Body of pancreas (tissue), 4 donors: ENCODE measurements at regions not wholly inside any gene's neighbourhood (a gene's known extent, or its start where the extent isn't known, plus 50 kb on each side); places are given as distances from the start of the nearest gene placed in this dataset.
"Not testable (repeated sequence)": the region's sequence is repeated elsewhere in the genome, so short reads cannot be mapped to it uniquely, and the experiment has no call there.

Source experiments
- ATAC-seq: fragments of 150-250 bp; one replicate; pipeline ENCODE4 v1.9.1; 2016
- DNase-seq, 4 donors: peaks; one replicate each; pipeline ENCODE4 v3.0.0-alpha.2; 2019
- H3K27ac ChIP-seq, 4 donors: fragments of 200-600 bp; sonication (generic); 1 replicate in 3 of 4; 2 replicates in 1 of 4; pipeline versions ENCODE4 v1.5.1 to v1.6.1; 2016 to 2019; ENCODE audit warnings: mild to moderate bottlenecking in 1 of 4, mixed read lengths in 1 of 4, moderate library complexity in 1 of 4
- H3K27me3 ChIP-seq, 2 donors: fragments of 200-600 bp; sonication (generic); one replicate each; pipeline ENCODE4 v1.6.0; 2016; ENCODE audit warnings: mild to moderate bottlenecking in 1 of 2
- H3K36me3 ChIP-seq, 2 donors: fragments of 200-600 bp; sonication (generic); replicated peaks in 1 of 2; 2 replicates each; pipeline ENCODE4 v1.5.1; 2016; ENCODE audit warnings: low read depth in 2 of 2; ENCODE audit not compliant: insufficient read depth in 1 of 2
- H3K4me1 ChIP-seq: fragments of 200-600 bp; sonication (generic); one replicate; pipeline ENCODE4 v1.6.0; 2016
- H3K4me3 ChIP-seq, 2 donors: fragments of 200-600 bp; sonication (generic); 1 replicate in 1 of 2; 2 replicates in 1 of 2; pipeline ENCODE4 v1.5.1; 2016 to 2019
- H3K9me3 ChIP-seq, 3 donors: fragments of 200-600 bp; sonication (generic); 1 replicate in 2 of 3; 2 replicates in 1 of 3; pipeline ENCODE4 v1.5.1; 2016
- POLR2A ChIP-seq, 3 donors: fragments of 450-650 bp; IDR thresholded peaks; one replicate each; pipeline ENCODE4 v1.6.1; 2016; ENCODE audit warnings: antibody characterized with exemption in 3 of 3, mild to moderate bottlenecking in 2 of 3
- WGBS, 2 donors: methylation state at CpG; one replicate each; pipeline ENCODE4 v1.1.5; 2017; 5-methylcytosine and 5-hydroxymethylcytosine counted together
- intact Hi-C: fragments of 100-400 bp; cut with DNase I; formaldehyde crosslinking; loops from one replicate; pipeline ENCODE4 v1.15.1; 2023
- TF ChIP-seq, protein P1 (sequence below), 7 experiments: fragments of 450-650 bp in 4 of 7; fragments of 200-600 bp in 3 of 7; sonication (generic) in 3 of 7; IDR thresholded peaks; one replicate each; pipeline ENCODE4 v1.5.1; 2016 to 2019; ENCODE audit warnings: antibody characterized with exemption in 7 of 7

DNA sequence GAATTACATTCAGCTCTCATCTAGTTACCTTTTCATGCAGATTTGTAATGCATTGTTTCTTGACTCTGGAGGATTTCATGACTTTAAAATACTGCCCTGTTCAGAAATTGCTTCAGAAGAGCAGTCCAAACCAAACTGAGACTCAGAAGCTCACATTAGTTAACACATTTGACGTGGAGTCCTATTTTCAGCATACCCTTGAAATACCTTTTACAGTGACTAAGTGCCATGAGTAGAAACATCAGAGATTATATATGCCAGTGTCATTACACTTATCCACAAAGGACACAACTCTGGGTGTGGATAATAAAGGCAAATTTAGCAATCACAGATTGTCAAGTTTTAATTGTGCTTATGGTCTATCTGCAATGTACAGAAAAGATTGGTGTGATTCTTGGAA, 459.6 kb downstream of the FRK start:
- Histone ChIP-seq H3K27ac (no peak overlapping the region), H3K9me3 (no peaks in the 10 kb centered on the region), H3K4me1 (no peaks in the 10 kb centered on the region), H3K4me3 (no peak overlapping the region), H3K36me3 (no peaks in the 10 kb centered on the region), H3K27me3 (no peaks in the 10 kb centered on the region)
- no peak for ATAC-seq
- no peak for DNase-seq
- intact Hi-C loops = no loop called here
- TF ChIP-seq POLR2A (IDR thresholded peaks at IDR 0.05) = no peak
- TF ChIP-seq, protein P1, sequence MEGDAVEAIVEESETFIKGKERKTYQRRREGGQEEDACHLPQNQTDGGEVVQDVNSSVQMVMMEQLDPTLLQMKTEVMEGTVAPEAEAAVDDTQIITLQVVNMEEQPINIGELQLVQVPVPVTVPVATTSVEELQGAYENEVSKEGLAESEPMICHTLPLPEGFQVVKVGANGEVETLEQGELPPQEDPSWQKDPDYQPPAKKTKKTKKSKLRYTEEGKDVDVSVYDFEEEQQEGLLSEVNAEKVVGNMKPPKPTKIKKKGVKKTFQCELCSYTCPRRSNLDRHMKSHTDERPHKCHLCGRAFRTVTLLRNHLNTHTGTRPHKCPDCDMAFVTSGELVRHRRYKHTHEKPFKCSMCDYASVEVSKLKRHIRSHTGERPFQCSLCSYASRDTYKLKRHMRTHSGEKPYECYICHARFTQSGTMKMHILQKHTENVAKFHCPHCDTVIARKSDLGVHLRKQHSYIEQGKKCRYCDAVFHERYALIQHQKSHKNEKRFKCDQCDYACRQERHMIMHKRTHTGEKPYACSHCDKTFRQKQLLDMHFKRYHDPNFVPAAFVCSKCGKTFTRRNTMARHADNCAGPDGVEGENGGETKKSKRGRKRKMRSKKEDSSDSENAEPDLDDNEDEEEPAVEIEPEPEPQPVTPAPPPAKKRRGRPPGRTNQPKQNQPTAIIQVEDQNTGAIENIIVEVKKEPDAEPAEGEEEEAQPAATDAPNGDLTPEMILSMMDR (IDR thresholded peaks at IDR 0.05) = no peak
- 20 to 39% methylated on average over 1 of the region's 1 CpG for WGBS, 2 donors

DNA sequence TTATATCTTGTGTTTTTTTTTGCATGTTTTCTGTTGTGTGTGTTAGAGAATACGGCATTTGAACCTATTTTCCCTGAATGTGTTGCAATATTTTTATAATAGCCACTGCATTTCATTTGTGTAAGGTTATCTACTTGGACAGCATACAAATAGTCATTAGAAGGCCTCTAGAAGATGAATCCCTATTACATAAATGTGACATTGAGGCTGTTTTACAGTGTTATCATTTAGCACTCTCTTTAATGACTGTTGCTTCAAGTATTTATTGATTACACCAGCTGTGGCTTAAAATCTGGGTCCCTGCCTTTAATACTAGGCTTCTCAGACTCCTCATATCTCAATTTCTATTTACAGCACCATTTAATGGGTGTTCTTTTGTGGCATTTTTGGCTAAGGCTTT, 465.8 kb downstream of the FRK start:
- TF ChIP-seq POLR2A (IDR thresholded peaks at IDR 0.05) = no peak
- TF ChIP-seq, protein P1 (IDR thresholded peaks at IDR 0.05) = no peak
- no peaks in the 10 kb centered on the region for H3K9me3 ChIP-seq
- 74 to 80% methylated on average over 1 of the region's 1 CpG for WGBS, 2 donors

DNA sequence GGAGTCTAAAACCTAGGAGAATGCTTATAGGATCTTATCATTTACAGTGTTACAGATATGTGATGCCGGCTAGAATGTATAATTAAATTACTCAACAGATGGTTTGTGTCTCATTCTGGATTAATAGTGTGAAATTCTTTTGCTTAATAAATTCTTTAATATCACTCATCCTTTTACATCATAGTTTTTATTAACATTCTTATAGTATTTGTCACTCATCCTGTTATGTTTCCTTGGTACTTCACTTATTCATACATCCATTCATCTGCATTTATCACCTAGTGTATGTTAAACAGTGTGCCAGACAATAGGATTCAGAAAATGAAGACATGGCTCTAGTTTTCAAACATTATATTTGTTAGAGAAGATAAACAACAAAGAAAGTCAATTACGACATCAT, 468.7 kb downstream of the FRK start:
- WGBS, 2 donors = 52 to 71% methylated on average over 2 of the region's 2 CpGs

More for the DNA sequence above, 465.8 kb downstream of the FRK start:
- DNase-seq (no peak), ATAC-seq (no peak)
- Histone ChIP-seq H3K27ac (no peak overlapping the region), H3K4me3 (no peak overlapping the region), H3K27me3 (no peaks in the 10 kb centered on the region), H3K36me3 (no peaks in the 10 kb centered on the region), H3K4me1 (no peaks in the 10 kb centered on the region)
- intact Hi-C loops = no loop called here

DNA sequence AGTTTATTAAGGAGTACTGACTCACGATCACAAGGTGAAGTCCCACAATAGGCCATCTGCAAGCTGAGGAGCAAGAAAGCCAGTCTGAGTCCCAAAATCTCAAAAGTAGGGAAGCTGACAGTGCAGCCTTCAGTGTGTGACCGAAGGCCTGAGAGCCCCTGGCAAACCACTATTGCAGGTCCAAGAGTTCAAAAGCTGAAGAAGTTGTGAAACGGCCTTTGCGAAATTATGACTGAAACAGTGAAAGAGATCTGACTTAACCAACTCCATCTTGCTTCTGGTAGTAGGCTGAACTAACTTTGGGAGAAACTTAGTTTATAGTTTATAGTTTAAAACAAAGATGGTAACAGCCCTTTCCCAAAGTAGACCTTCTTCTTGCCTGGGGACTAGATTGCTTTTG, 471.6 kb downstream of the FRK start:
- DNase-seq, H3K27me3 ChIP-seq, H3K4me1 ChIP-seq, H3K27ac ChIP-seq, H3K36me3 ChIP-seq, H3K9me3 ChIP-seq, intact Hi-C loops, H3K4me3 ChIP-seq, ATAC-seq: not testable (repeated sequence)
- 84 to 89% methylated on average over 4 of the region's 4 CpGs for WGBS, 2 donors

More for the DNA sequence above, 468.7 kb downstream of the FRK start:
- intact Hi-C loops = no loop called here
- H3K27ac ChIP-seq = no peak overlapping the region
- H3K9me3 ChIP-seq = no peaks in the 10 kb centered on the region
- no peak for DNase-seq
- TF ChIP-seq POLR2A (IDR thresholded peaks at IDR 0.05) = no peak
- TF ChIP-seq, protein P1 (IDR thresholded peaks at IDR 0.05) = no peak
- ATAC-seq = no peak
- H3K4me1 ChIP-seq = no peaks in the 10 kb centered on the region
- no peak overlapping the region for H3K4me3 ChIP-seq
- no peaks in the 10 kb centered on the region for H3K27me3 ChIP-seq
- no peaks in the 10 kb centered on the region for H3K36me3 ChIP-seq

DNA sequence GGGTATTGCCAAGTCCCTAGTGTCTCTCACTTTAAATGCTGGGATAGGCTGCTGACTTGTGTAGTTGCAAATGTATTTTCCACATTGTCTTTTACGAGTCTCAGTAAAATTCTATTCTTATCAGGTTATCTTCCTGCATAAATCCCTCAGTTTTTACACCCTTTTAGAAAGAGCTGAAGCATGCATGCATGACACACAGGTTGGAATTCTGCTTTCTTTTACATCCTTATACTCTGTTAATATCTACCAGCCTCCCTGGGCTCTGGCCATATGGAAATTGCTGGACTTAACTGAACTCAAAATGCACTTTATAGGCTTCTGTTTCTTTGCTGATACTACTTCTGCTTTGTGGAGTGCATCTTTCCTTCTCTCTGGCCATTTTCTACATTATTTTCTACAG, 477.4 kb downstream of the FRK start:
- Histone ChIP-seq H3K9me3 (no peaks in the 10 kb centered on the region), H3K4me1 (no peaks in the 10 kb centered on the region), H3K27me3 (no peaks in the 10 kb centered on the region), H3K27ac (no peak overlapping the region), H3K36me3 (no peaks in the 10 kb centered on the region), H3K4me3 (no peak overlapping the region)
- no peak for TF ChIP-seq POLR2A (IDR thresholded peaks at IDR 0.05)
- TF ChIP-seq, protein P1 (IDR thresholded peaks at IDR 0.05) = no peak
- DNase-seq = no peak
- ATAC-seq = no peak
- intact Hi-C loops = no loop called here
- WGBS, 2 donors = 23 to 42% methylated on average over 1 of the region's 1 CpG
